Stomach smooth muscle (tissue), 2 donors: ENCODE measurements at regions not wholly inside any gene's neighbourhood (a gene's known extent, or its start where the extent isn't known, plus 50 kb on each side); places are given as distances from the start of the nearest gene placed in this dataset.

Experiments
- H3K27ac ChIP-seq: one replicate; pipeline ENCODE4 v1.7.0; 2013; ENCODE audit warnings: mild to moderate bottlenecking, low read length, inconsistent platforms
- H3K27me3 ChIP-seq, 2 donors: one replicate each; pipeline ENCODE4 v1.7.0; 2013; ENCODE audit warnings: low read length in 2 of 2; ENCODE audit not compliant: insufficient read depth in 2 of 2, control insufficient read depth in 1 of 2
- H3K36me3 ChIP-seq, 2 donors: one replicate each; pipeline ENCODE4 v1.7.0; 2013; ENCODE audit warnings: low read length in 2 of 2; ENCODE audit not compliant: control insufficient read depth in 2 of 2, insufficient read depth in 2 of 2
- H3K4me1 ChIP-seq: one replicate; pipeline ENCODE4 v1.7.0; 2013; ENCODE audit warnings: low read length; ENCODE audit not compliant: control insufficient read depth, insufficient read depth
- H3K4me3 ChIP-seq, 2 donors: one replicate each; pipeline ENCODE4 v1.7.0; 2013; ENCODE audit warnings: low read length in 2 of 2
- H3K9ac ChIP-seq, 2 donors: one replicate each; pipeline ENCODE4 v1.7.0; 2013; ENCODE audit warnings: low read length in 2 of 2, mild to moderate bottlenecking in 1 of 2
- H3K9me3 ChIP-seq, 2 donors: one replicate each; pipeline ENCODE4 v1.7.0; 2013; ENCODE audit warnings: low read length in 2 of 2; ENCODE audit not compliant: control insufficient read depth in 2 of 2
- donor health status: healthy.
- donor health status: Pancreatic carcinoma.

DNA sequence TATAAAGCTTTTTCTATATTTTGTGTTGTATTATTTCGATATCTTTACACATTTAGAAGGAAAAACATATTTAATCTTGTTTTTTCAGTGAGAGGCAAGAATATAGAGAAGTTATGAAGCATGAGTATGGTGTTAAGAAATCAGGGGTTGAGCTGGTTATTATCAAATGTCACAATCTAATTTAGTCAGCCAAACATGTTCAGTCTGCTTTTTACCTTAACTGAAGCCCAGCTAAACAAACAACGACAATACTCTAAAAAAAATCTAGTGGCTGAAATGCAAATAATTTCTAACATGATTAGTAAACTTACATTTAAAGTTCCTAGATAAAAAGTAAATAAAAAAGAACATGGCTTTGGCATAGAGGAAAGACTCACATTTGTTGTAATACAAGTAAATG is 433.8 kb upstream of the NRSN1 start:
- no peak overlapping the region for H3K9ac ChIP-seq
- no peaks in the 10 kb centered on the region for H3K36me3 ChIP-seq
- H3K4me3 ChIP-seq: no peak overlapping the region
- no peaks in the 10 kb centered on the region for H3K4me1 ChIP-seq
- H3K9me3 ChIP-seq: no peaks in the 10 kb centered on the region
- no peak overlapping the region for H3K27ac ChIP-seq
- no peaks in the 10 kb centered on the region for H3K27me3 ChIP-seq

DNA sequence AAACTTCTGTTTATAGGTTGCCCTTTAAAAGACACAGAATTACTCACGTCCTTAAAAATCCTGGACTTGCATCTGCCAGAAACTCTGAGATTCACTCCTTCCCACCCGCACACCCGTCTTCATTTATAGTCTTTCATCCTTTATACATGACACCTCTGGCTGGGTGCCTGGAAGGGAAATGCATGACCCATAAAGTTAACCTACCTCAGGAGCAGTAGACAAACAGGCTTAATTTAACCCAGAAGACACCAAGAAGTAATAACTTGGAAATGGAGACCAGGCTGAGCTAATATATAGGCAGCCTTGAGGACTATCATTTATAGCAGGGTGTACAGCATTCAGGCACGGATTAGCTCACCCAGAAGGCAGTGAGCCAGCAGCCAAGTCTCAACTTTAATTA is 429.0 kb upstream of the NRSN1 start:
- H3K36me3 ChIP-seq: no peaks in the 10 kb centered on the region
- no peak overlapping the region for H3K27ac ChIP-seq
- H3K4me3 ChIP-seq: no peak overlapping the region

DNA sequence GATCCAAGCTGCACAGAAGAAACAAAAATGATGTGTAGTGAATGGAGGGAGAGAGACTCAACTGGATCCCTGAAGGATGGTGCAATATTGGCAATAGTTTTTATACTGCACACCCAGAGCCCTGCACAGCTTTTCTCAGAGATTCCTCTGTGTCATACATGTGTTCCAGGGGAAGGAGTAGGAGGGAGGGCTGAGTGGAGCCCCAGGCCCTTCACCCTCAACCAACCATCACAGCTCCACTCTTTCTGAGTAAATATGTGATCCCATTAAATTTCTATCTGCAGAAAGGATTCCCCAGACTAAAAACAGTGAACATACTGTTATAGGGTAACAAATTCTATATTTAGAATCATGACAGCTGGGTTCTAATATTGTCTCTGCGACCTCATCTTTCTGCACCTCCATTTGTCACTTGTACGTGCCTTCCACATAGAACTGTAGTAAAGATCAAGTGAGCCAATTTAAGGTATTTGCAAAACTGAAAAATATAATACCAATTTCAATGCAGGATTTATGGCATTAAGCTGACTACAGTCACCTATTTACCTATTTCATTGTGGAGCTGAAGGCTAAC is 421.4 kb upstream of the NRSN1 start:
- no peaks in the 10 kb centered on the region for H3K27me3 ChIP-seq
- no peak overlapping the region for H3K27ac ChIP-seq
- no peak overlapping the region for H3K9ac ChIP-seq
- H3K4me3 ChIP-seq: no peak overlapping the region
- H3K4me1 ChIP-seq: peaks cover 2% of the 10 kb centered on the region
- H3K9me3 ChIP-seq: no peaks in the 10 kb centered on the region
- H3K36me3 ChIP-seq: no peaks in the 10 kb centered on the region

More for the DNA sequence above, 429.0 kb upstream of the NRSN1 start:
- Histone ChIP-seq H3K9me3 (no peaks in the 10 kb centered on the region), H3K4me1 (no peaks in the 10 kb centered on the region), H3K27me3 (no peaks in the 10 kb centered on the region), H3K9ac (no peak overlapping the region)

DNA sequence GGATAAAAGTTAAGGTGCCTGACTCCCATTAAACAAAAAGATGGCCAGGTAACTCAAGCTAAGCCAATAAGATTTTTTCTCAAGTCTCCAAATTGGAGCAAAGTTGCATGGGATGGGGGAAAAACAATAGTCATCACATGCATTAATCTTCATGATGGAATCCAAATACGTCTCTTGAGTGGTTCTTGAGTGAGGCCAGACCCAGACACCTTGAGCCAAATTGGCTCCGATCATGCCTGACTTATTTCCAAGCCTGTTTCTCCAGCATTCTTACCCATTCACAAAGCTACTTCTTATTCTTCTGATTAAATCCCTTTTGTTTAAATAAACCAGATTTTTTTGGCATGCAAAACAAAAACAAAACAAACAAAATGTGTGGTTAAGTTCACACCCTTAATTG is 420.3 kb upstream of the NRSN1 start:
- no peaks in the 10 kb centered on the region for H3K36me3 ChIP-seq
- H3K4me3 ChIP-seq: no peak overlapping the region
- H3K27ac ChIP-seq: no peak overlapping the region
- H3K4me1 ChIP-seq: peaks cover 2% of the 10 kb centered on the region
- no peak overlapping the region for H3K9ac ChIP-seq
- H3K9me3 ChIP-seq: no peaks in the 10 kb centered on the region
- no peaks in the 10 kb centered on the region for H3K27me3 ChIP-seq

DNA sequence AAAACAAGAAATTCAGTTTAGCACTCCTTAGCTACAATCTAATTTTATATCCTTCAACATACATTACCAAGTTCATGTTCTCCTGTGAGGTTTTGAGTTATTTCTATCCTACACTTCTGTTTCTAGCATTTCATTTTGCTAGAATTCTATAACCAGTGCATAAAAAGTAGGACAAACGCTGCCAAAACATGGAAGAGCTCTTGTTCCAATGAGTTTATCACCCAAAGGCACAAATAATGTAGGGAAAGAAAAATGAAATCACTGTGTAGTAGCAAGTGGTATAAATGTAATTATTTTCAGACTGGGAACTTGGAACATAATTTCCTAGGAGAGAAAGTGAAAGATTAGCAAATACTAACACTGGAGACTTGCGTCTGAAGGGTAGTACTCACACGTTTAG is 413.3 kb upstream of the NRSN1 start:
- Histone ChIP-seq H3K36me3 (no peaks in the 10 kb centered on the region), H3K9me3 (no peaks in the 10 kb centered on the region), H3K4me1 (no peaks in the 10 kb centered on the region), H3K27ac (no peak overlapping the region), H3K4me3 (no peak overlapping the region), H3K9ac (no peak overlapping the region), H3K27me3 (no peaks in the 10 kb centered on the region)

DNA sequence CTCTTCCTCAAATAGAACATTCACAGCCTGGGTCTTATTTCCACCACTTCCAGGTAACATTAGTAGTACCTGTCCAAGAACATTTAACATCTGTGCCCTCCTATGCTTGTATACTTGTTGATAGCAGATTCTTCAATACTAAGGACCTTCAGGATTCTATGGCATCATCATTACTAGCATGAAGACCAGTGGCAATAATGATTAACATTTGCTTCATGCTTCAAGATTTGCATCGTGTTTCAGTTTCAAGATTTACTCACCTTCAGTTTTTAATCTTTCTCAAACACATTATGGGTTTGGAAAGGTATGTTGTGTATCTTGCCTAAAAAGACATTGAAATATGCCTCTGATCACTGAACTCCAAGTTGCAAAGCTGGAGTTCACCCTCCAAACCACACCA is 412.8 kb upstream of the NRSN1 start:
- Histone ChIP-seq H3K9ac (no peak overlapping the region), H3K9me3 (no peaks in the 10 kb centered on the region), H3K4me1 (no peaks in the 10 kb centered on the region), H3K27ac (no peak overlapping the region), H3K27me3 (no peaks in the 10 kb centered on the region), H3K4me3 (no peak overlapping the region), H3K36me3 (no peaks in the 10 kb centered on the region)

DNA sequence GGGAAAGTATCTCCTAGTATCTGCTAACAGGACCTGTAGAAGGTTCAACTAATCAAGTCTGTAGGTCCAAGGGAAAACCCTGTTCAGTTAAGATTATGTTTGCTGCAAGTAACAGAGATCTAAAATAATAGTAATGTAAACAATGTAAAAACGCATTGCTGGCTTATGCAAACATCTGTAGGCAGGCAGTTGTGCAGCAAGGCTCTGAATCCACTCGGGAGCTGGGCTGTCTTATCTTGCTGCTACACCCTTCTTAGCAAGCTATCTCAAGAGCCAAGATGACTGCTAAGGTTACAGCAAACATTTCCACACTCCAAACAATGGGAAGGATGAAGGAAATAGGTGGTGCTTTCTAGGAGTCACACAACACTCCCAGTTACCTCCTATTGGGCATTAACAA is 397.3 kb upstream of the NRSN1 start:
- Histone ChIP-seq H3K9me3 (no peaks in the 10 kb centered on the region), H3K36me3 (no peaks in the 10 kb centered on the region), H3K9ac (no peak overlapping the region), H3K27me3 (no peaks in the 10 kb centered on the region), H3K4me1 (no peaks in the 10 kb centered on the region), H3K27ac (no peak overlapping the region), H3K4me3 (no peak overlapping the region)

DNA sequence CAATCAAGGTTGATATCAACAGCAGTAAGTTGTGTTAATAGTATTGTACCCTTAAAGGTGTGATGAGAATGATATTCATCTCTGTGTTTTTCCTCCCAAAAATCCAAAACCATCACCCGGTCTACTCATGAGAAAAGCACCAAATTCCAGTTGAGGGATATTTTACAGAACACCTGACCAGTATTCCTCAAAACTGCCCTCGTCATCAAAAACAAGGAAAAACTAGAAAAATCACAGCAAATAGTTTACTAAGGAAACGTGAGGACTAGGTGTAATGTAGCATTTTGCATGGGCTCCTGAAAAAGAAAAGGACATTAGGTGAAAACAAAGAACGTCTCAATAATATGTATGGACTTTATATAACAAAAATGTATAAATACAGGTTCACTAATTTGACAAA is 394.4 kb upstream of the NRSN1 start:
- Histone ChIP-seq H3K9ac (no peak overlapping the region), H3K4me3 (no peak overlapping the region), H3K4me1 (no peaks in the 10 kb centered on the region), H3K36me3 (no peaks in the 10 kb centered on the region), H3K9me3 (no peaks in the 10 kb centered on the region), H3K27me3 (no peaks in the 10 kb centered on the region), H3K27ac (no peak overlapping the region)

DNA sequence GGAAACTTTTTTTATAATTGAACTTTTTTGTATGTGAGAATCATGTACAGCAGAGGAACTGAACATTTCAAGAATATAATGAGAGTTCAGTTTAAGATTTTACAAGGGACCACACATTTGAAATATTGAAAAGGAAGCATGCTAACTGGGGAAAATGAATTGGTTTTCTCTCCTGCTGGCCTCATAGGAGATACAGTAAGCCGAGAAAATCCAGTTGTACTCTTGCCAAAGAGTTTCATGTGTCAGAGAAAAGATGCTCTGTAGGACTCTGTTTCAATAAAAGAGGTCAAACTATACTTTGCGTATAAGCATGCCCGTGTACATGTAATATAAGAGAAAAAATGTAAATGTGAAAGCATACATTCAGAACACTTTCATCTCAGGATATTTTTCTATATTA is 393.5 kb upstream of the NRSN1 start:
- H3K4me1 ChIP-seq: no peaks in the 10 kb centered on the region
- no peaks in the 10 kb centered on the region for H3K36me3 ChIP-seq
- H3K27me3 ChIP-seq: no peaks in the 10 kb centered on the region
- H3K9me3 ChIP-seq: no peaks in the 10 kb centered on the region
- H3K9ac ChIP-seq: no peak overlapping the region
- no peak overlapping the region for H3K4me3 ChIP-seq
- H3K27ac ChIP-seq: no peak overlapping the region

DNA sequence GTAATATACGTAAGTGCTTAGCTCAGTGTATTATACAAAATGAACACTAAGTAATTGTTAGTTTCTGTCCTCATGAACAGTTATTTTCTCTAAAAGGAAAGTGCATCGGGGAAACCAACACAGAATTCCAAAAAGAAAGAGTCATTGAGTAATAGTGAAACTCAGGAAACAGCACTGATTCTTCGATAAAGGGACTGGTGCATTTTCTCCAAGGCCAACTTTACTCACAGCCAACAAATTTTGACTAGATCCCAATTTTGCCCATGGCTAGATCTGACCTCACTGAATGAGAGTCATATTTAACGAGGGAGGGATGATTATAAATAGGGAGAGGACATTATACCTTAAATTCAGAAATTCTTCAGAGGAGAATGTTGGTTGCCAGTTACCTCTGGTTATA is 390.9 kb upstream of the NRSN1 start:
- H3K9ac ChIP-seq: no peak overlapping the region
- no peaks in the 10 kb centered on the region for H3K36me3 ChIP-seq
- H3K27me3 ChIP-seq: no peaks in the 10 kb centered on the region
- H3K4me1 ChIP-seq: no peaks in the 10 kb centered on the region
- no peaks in the 10 kb centered on the region for H3K9me3 ChIP-seq
- no peak overlapping the region for H3K4me3 ChIP-seq
- no peak overlapping the region for H3K27ac ChIP-seq

DNA sequence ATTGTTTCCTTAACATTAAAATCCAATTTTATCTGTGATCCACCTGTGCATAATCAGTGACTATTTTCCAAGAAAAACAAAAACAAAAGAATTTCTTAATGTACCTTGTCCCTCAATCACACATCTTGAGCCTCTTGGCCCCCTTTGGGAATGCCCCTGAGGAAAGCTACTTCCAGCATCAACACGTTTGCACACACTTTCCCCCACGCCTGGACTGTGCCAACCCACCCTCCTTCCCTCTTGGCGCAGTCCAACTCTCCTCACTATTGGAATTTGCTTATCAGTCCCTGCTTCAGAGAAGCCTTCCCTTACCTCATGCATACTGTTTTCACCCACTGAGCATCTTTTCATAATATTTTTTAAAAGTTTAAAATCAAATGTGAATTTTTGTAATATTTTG is 389.4 kb upstream of the NRSN1 start:
- Histone ChIP-seq H3K27me3 (no peaks in the 10 kb centered on the region), H3K4me3 (no peak overlapping the region), H3K9ac (no peak overlapping the region), H3K27ac (no peak overlapping the region), H3K9me3 (no peaks in the 10 kb centered on the region), H3K36me3 (no peaks in the 10 kb centered on the region), H3K4me1 (no peaks in the 10 kb centered on the region)
